ENCODE measurements at regions not wholly inside any gene's neighbourhood (a gene's known extent, or its start where the extent isn't known, plus 50 kb on each side); places are given as distances from the start of the nearest gene placed in this dataset.

- Histone ChIP-seq H3K27me3 (ENCODE audit: control insufficient read depth, insufficient read depth, low read length) (no peaks in the 10 kb centered on the region), H3K9me3 (ENCODE audit: control insufficient read depth, insufficient read depth, low read depth, low read length) (no peaks in the 10 kb centered on the region), H3K36me3 (ENCODE audit: control insufficient read depth, insufficient read depth, low read length) (no peaks in the 10 kb centered on the region), H2AFZ (ENCODE audit: low read length) (no peak overlapping the region), H3K27ac (ENCODE audit: insufficient read depth, low read length) (no peak overlapping the region), H3K9ac (ENCODE audit: insufficient read depth, low read length) (no peak overlapping the region), H3K4me3 (replicated peaks in 1 of 4; ENCODE audit: control extremely low read depth in 1 of 4, insufficient read depth in 1 of 4, low read depth in 3 of 4, low read length in 4 of 4) (no peak overlapping the region), H4K20me1 (ENCODE audit: control insufficient read depth, extremely low read depth, insufficient read depth, low read length) (no peaks in the 10 kb centered on the region), H3K79me2 (ENCODE audit: control insufficient read depth, insufficient read depth, low read length) (no peaks in the 10 kb centered on the region), H3K4me2 (ENCODE audit: extremely low read depth, insufficient read depth, low read length) (no peak overlapping the region), H3K4me1 (ENCODE audit: control insufficient read depth, extremely low read depth, insufficient read depth, low read length) (no peaks in the 10 kb centered on the region)
- no peak for TF ChIP-seq CTCF (conservative IDR thresholded peaks at IDR 0.05 in 1 of 2, IDR thresholded peaks at IDR 0.05 in 1 of 2; ENCODE audit: low read depth in 1 of 2, low read length in 2 of 2)
- DNase-seq (ENCODE audit: low read depth in 2 of 2) = no peak
These were observed 67.6 kb upstream of the OTOS start for GRCh38 chr2:240208096-240208495.

DNA sequence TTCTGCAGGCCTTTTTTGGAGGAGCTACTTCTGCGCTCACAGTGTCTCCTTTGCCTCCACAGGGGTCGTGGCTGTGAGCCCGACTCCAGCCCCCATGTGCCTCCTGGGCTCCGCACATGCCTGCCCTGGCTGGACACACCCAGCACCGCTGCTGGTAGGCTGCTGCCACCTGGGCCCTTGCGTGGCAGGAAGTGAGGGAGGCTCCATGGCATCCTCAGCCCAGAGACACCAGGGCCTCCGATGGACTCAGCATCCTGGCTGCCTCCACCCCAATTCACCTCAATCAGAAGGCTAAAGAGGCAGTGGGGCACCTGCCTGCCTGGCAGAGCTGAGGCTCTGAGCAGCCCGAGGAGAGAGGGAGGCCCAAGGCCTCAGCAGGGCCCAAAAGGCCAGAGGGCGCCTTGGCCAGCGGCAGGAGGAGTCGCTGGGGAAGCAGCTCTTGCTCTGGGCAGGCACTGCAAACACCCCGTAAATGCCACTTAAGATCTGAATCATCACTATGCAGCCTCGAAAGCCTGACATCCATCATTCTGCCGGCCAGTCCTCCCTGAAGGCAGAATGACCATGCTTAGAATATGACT, 68.3 kb upstream of the OTOS start:
- H2AFZ ChIP-seq (ENCODE audit: low read length) = no peak overlapping the region
- TF ChIP-seq EZH2 (IDR thresholded peaks at IDR 0.05; ENCODE audit: low read length, missing control alignments) (no peak), CTCF (conservative IDR thresholded peaks at IDR 0.05 in 1 of 2, IDR thresholded peaks at IDR 0.05 in 1 of 2; ENCODE audit: low read depth in 1 of 2, low read length in 2 of 2) (no peak)
- no peaks in the 10 kb centered on the region for H3K27me3 ChIP-seq (ENCODE audit: control insufficient read depth, insufficient read depth, low read length)
- DNase-seq (ENCODE audit: low read depth in 2 of 2) = no peak
- no peaks in the 10 kb centered on the region for H4K20me1 ChIP-seq (ENCODE audit: control insufficient read depth, extremely low read depth, insufficient read depth, low read length)
- H3K4me1 ChIP-seq (ENCODE audit: control insufficient read depth, extremely low read depth, insufficient read depth, low read length) = no peaks in the 10 kb centered on the region
- H3K9ac ChIP-seq (ENCODE audit: insufficient read depth, low read length) = no peak overlapping the region
- no peaks in the 10 kb centered on the region for H3K36me3 ChIP-seq (ENCODE audit: control insufficient read depth, insufficient read depth, low read length)
- no peaks in the 10 kb centered on the region for H3K9me3 ChIP-seq (ENCODE audit: control insufficient read depth, insufficient read depth, low read depth, low read length)
- no peak overlapping the region for H3K4me3 ChIP-seq (replicated peaks in 1 of 4; ENCODE audit: control extremely low read depth in 1 of 4, insufficient read depth in 1 of 4, low read depth in 3 of 4, low read length in 4 of 4)
- H3K79me2 ChIP-seq (ENCODE audit: control insufficient read depth, insufficient read depth, low read length) = no peaks in the 10 kb centered on the region
- H3K27ac ChIP-seq (ENCODE audit: insufficient read depth, low read length) = no peak overlapping the region
- no peak overlapping the region for H3K4me2 ChIP-seq (ENCODE audit: extremely low read depth, insufficient read depth, low read length)

GRCh38 chr2:240209493-240209892, 69.0 kb upstream of the OTOS start:
- no peaks in the 10 kb centered on the region for H4K20me1 ChIP-seq (ENCODE audit: control insufficient read depth, extremely low read depth, insufficient read depth, low read length)
- no peak overlapping the region for H3K4me2 ChIP-seq (ENCODE audit: extremely low read depth, insufficient read depth, low read length)
- DNase-seq (ENCODE audit: low read depth in 2 of 2) = no peak
- no peak overlapping the region for H3K4me3 ChIP-seq (replicated peaks in 1 of 4; ENCODE audit: control extremely low read depth in 1 of 4, insufficient read depth in 1 of 4, low read depth in 3 of 4, low read length in 4 of 4)
- no peaks in the 10 kb centered on the region for H3K27me3 ChIP-seq (ENCODE audit: control insufficient read depth, insufficient read depth, low read length)
- TF ChIP-seq CTCF (conservative IDR thresholded peaks at IDR 0.05 in 1 of 2, IDR thresholded peaks at IDR 0.05 in 1 of 2; ENCODE audit: low read depth in 1 of 2, low read length in 2 of 2) = no peak
- TF ChIP-seq EZH2 (IDR thresholded peaks at IDR 0.05; ENCODE audit: low read length, missing control alignments) = no peak
- no peak overlapping the region for H3K9ac ChIP-seq (ENCODE audit: insufficient read depth, low read length)
- no peaks in the 10 kb centered on the region for H3K4me1 ChIP-seq (ENCODE audit: control insufficient read depth, extremely low read depth, insufficient read depth, low read length)
- no peaks in the 10 kb centered on the region for H3K9me3 ChIP-seq (ENCODE audit: control insufficient read depth, insufficient read depth, low read depth, low read length)
- H3K79me2 ChIP-seq (ENCODE audit: control insufficient read depth, insufficient read depth, low read length) = no peaks in the 10 kb centered on the region
- H3K36me3 ChIP-seq (ENCODE audit: control insufficient read depth, insufficient read depth, low read length) = no peaks in the 10 kb centered on the region
- H3K27ac ChIP-seq (ENCODE audit: insufficient read depth, low read length) = no peak overlapping the region
- no peak overlapping the region for H2AFZ ChIP-seq (ENCODE audit: low read length)
